Caco-2 (cell line): ENCODE measurements at regions not wholly inside any gene's neighbourhood (a gene's known extent, or its start where the extent isn't known, plus 50 kb on each side); places are given as distances from the start of the nearest gene placed in this dataset.

Source experiments
- BruUV-seq: library from RNA; stranded (reverse); fragments of 400-500 nt; replicated peaks from 2 replicates; lab custom pipeline; 2021; lab: Mats Ljungman, UMichigan
- CTCF ChIA-PET: fragments of 300-600 bp; sonication (Branson Sonifier 250); formaldehyde crosslinking; loops from one replicate; lab custom pipeline; 2022; ENCODE audit warnings: antibody characterized with exemption; lab: Charles Lee
- POLR2A ChIA-PET: fragments of 300-600 bp; sonication (Branson Sonifier 250); formaldehyde crosslinking; loops from one replicate; lab custom pipeline; 2022; ENCODE audit warnings: antibody characterized with exemption; lab: Charles Lee
- DNase-seq, 2 experiments: peaks; one replicate each; pipeline versions ENCODE4 v3.0.0 to v3.0.0-alpha.2; 2020 to 2022
- H3K27me3 ChIP-seq: replicated peaks from 2 replicates; pipeline ENCODE4 v1.6.0; 2011; ENCODE audit warnings: low read length; ENCODE audit not compliant: control insufficient read depth, insufficient read depth
- H3K36me3 ChIP-seq: 2 replicates; pipeline ENCODE4 v1.5.1; 2011; ENCODE audit warnings: low read length; ENCODE audit not compliant: control insufficient read depth, insufficient read depth
- H3K4me1 ChIP-seq: fragments of 250-450 bp; sonication (Bioruptor Pico); 2 replicates; pipeline ENCODE4 v1.5.1; 2020; ENCODE audit warnings: mild to moderate bottlenecking
- H3K4me3 ChIP-seq: 2 replicates; pipeline ENCODE4 v1.5.1; 2011; ENCODE audit warnings: low read depth, mild to moderate bottlenecking, control low read depth, low read length
- H3K9me3 ChIP-seq: fragments of 250-450 bp; sonication (Bioruptor Pico); 2 replicates; pipeline ENCODE4 v1.5.1; 2020; ENCODE audit warnings: mild to moderate bottlenecking, moderate library complexity
- H3K27ac Mint-ChIP-seq: one replicate; pipeline ENCODE4 v1.8.0; 2022; ENCODE audit warnings: mixed read lengths; ENCODE audit not compliant: unreplicated experiment
- H3K27me3 Mint-ChIP-seq: one replicate; pipeline ENCODE4 v1.8.0; 2022; ENCODE audit warnings: mixed read lengths; ENCODE audit not compliant: insufficient read depth, unreplicated experiment
- H3K36me3 Mint-ChIP-seq: one replicate; pipeline ENCODE4 v1.8.0; 2022; ENCODE audit warnings: mild to moderate bottlenecking, mixed read lengths; ENCODE audit not compliant: insufficient read depth, unreplicated experiment
- H3K4me1 Mint-ChIP-seq: one replicate; pipeline ENCODE4 v1.8.0; 2022; ENCODE audit warnings: low read depth, mixed read lengths; ENCODE audit not compliant: unreplicated experiment
- H3K4me3 Mint-ChIP-seq: one replicate; pipeline ENCODE4 v1.8.0; 2022; ENCODE audit warnings: mild to moderate bottlenecking, moderate library complexity, mixed read lengths; ENCODE audit not compliant: unreplicated experiment
- H3K9me3 Mint-ChIP-seq: one replicate; pipeline ENCODE4 v1.8.0; 2022; ENCODE audit warnings: mixed read lengths; ENCODE audit not compliant: unreplicated experiment
- intact Hi-C: fragments of 100-400 bp; cut with micrococcal nuclease; formaldehyde crosslinking; loops from one replicate; pipeline ENCODE4 v1.10.0; 2022; ENCODE audit not compliant: unreplicated experiment
- TF ChIP-seq, protein P1 (sequence below), 2 experiments: fragments of 200-600 bp in 1 of 2; IDR thresholded peaks; 1 replicate in 1 of 2; 2 replicates in 1 of 2; pipeline versions ENCODE4 v1.5.1 to v1.8.0; 2011 to 2022; ENCODE audit warnings: antibody characterized with exemption in 1 of 2, control low read depth in 1 of 2, inconsistent platforms in 1 of 2, low read depth in 1 of 2, low read length in 1 of 2, mild to moderate bottlenecking in 1 of 2, moderate library complexity in 1 of 2; ENCODE audit not compliant: insufficient read depth in 1 of 2, severe bottlenecking in 1 of 2, unreplicated experiment in 1 of 2

DNA sequence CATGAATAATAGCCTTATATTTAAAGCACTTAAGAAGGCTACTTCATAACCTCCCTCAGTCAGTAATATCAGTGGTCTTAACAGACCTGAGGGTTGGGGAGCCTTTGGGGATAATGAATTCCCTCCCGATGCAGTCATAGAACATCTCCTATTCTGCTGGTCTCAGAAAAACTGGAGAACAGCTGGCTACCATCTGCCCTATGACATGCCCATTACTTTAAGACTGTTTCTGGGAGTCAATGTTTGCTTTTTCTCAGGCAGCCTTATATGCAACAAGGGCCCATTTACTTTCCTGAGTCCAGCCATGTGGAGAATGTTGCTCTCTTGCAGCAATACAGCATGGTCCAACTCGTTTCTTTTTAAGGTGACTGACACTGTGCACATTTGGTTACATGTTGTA lies 161.7 kb upstream of the PARP11 start:
- Histone ChIP-seq H3K4me1 (peaks cover 59% of the 10 kb centered on the region), H3K36me3 (no peaks in the 10 kb centered on the region), H3K4me3 (no peak overlapping the region), H3K27me3 (no peaks in the 10 kb centered on the region), H3K9me3 (no peaks in the 10 kb centered on the region)
- Mint-ChIP-seq H3K27ac (no peak overlapping the region), H3K27me3 (no peaks in the 10 kb centered on the region), H3K9me3 (no peaks in the 10 kb centered on the region), H3K36me3 (peaks cover 8% of the 10 kb centered on the region), H3K4me1 (peaks cover 56% of the 10 kb centered on the region), H3K4me3 (no peak overlapping the region)
- TF ChIP-seq, protein P1, sequence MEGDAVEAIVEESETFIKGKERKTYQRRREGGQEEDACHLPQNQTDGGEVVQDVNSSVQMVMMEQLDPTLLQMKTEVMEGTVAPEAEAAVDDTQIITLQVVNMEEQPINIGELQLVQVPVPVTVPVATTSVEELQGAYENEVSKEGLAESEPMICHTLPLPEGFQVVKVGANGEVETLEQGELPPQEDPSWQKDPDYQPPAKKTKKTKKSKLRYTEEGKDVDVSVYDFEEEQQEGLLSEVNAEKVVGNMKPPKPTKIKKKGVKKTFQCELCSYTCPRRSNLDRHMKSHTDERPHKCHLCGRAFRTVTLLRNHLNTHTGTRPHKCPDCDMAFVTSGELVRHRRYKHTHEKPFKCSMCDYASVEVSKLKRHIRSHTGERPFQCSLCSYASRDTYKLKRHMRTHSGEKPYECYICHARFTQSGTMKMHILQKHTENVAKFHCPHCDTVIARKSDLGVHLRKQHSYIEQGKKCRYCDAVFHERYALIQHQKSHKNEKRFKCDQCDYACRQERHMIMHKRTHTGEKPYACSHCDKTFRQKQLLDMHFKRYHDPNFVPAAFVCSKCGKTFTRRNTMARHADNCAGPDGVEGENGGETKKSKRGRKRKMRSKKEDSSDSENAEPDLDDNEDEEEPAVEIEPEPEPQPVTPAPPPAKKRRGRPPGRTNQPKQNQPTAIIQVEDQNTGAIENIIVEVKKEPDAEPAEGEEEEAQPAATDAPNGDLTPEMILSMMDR (IDR thresholded peaks at IDR 0.05; ENCODE audit: insufficient read depth in 1 of 2, low read depth in 1 of 2, low read length in 1 of 2, severe bottlenecking in 1 of 2, unreplicated experiment in 1 of 2), result no peak
- ChIA-PET POLR2A (no interaction called here), CTCF (no interaction called here)
- DNase-seq, result no peak
- no TSS peak for BruUV-seq
- intact Hi-C loops, result no loop called here

DNA sequence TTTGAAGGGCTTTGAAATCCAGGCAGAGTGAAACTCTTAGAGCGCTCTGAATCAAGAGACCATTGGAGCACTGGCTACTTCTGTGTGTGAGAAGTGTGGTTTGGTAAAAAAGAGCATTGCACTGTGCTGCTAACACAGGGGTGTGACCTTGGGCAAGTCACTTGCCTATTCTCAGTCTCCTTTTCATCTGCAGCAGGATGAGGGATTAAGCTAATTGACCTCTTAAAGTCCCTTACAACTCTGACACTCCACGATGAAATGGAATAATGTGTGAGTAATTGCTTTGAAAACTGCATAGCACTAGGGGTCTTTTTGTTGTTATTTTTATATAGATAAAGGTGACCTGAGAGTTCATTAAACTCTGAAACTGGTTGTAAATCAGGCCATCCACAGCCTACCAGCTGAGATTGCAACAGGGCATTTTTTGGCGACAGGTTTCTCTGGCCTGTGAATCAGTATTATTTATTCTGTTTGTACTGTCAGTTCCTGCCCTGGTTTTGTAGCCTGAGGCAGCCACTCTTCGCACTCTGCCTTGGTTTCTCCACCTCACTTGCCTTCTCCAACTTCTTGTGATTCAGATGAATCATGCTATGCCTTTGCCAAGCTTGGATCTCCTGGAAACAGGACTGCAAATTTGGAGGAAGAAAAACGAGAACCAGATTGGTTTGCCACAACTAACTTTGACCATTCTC lies 159.9 kb upstream of the PARP11 start:
- H3K9me3 ChIP-seq, result no peaks in the 10 kb centered on the region
- no TSS peak for BruUV-seq
- ChIA-PET POLR2A (no interaction called here), CTCF (interaction anchor here (1.1 to 1.5 kb wide), 3 partner anchors 18 to 147 kb away, joined by 3 to 5 read pairs (median 3); no protein-coding TSS in a partner anchor)
- no peaks in the 10 kb centered on the region for H3K27me3 ChIP-seq
- no peaks in the 10 kb centered on the region for H3K36me3 ChIP-seq
- Mint-ChIP-seq H3K27me3 (no peaks in the 10 kb centered on the region), H3K4me1 (peaks cover 59% of the 10 kb centered on the region), H3K27ac (peak overlapping the region; percentile 96), H3K4me3 (no peak overlapping the region), H3K36me3 (peaks cover 8% of the 10 kb centered on the region), H3K9me3 (no peaks in the 10 kb centered on the region)
- peak in 1 of 2 experiments; percentile 44 for DNase-seq
- H3K4me3 ChIP-seq, result no peak overlapping the region
- TF ChIP-seq, protein P1 (IDR thresholded peaks at IDR 0.05; ENCODE audit: insufficient read depth in 1 of 2, low read depth in 1 of 2, low read length in 1 of 2, severe bottlenecking in 1 of 2, unreplicated experiment in 1 of 2), result no peak
- intact Hi-C loops, result no loop called here
- H3K4me1 ChIP-seq, result peaks cover 56% of the 10 kb centered on the region

DNA sequence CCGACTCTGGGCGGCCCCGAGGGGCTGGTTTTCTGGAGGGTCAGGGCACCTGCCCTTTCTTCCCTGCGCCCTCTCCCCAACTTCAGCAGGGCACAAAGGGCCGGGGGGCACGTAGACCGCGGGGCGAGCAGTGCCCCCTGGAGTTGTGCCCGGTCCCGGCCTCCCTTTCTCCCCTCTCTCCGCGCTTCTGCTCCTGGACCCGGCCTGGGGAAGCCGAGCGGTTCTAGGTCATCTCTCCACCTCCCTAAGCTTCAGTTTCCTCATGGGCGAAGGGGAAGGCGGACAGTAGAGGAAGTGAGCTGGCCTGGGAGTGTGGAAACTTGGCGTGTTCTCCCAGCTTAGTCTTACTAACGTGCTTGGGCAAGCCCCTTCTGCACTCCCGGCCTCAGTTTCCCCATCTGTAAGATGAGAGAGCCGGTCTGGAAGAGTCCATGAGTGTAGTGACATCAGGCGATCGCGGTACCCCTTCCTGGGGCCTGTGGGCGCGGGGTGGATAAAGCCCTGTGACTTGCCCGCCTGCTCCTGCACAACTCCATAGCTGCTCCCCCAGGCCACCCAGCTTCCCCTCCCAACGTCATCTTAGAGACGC lies 158.6 kb upstream of the PARP11 start:
- Histone ChIP-seq H3K27me3 (no peaks in the 10 kb centered on the region), H3K4me3 (peak overlapping the region; percentile 28), H3K36me3 (no peaks in the 10 kb centered on the region), H3K4me1 (peaks cover 49% of the 10 kb centered on the region), H3K9me3 (no peaks in the 10 kb centered on the region)
- CTCF ChIA-PET, result interaction anchor here (0.9 to 2.9 kb wide), 9 partner anchors 16 to 245 kb away, joined by 3 to 19 read pairs (median 5); no protein-coding TSS in a partner anchor
- POLR2A ChIA-PET, result interaction anchor here (0.5 to 2.9 kb wide), 12 partner anchors 16 to 289 kb away, joined by 3 to 53 read pairs (median 5); no protein-coding TSS in a partner anchor
- TF ChIP-seq, protein P1 (IDR thresholded peaks at IDR 0.05; ENCODE audit: insufficient read depth in 1 of 2, low read depth in 1 of 2, low read length in 1 of 2, severe bottlenecking in 1 of 2, unreplicated experiment in 1 of 2), result peak in 1 of 2 experiments; percentile 24
- BruUV-seq, result TSS peak; percentile 48
- Mint-ChIP-seq H3K36me3 (peaks cover 8% of the 10 kb centered on the region), H3K4me1 (peaks cover 62% of the 10 kb centered on the region), H3K4me3 (peak overlapping the region; percentile 67), H3K27ac (peak overlapping the region; percentile 96), H3K9me3 (no peaks in the 10 kb centered on the region), H3K27me3 (no peaks in the 10 kb centered on the region)
- intact Hi-C loops, result loop anchor here (1.0 kb wide), 4 partner anchors 16 to 134 kb away; no protein-coding TSS in a partner anchor
- no peak for DNase-seq
